Heart left ventricle (tissue), 16 donors: ENCODE measurements at regions not wholly inside any gene's neighbourhood (a gene's known extent, or its start where the extent isn't known, plus 50 kb on each side); places are given as distances from the start of the nearest gene placed in this dataset.

ENCODE experiments used
- ATAC-seq, 4 donors: fragments of 200-7000 bp; cut with Tn5 transposase; one replicate each; pipeline ENCODE4 v1.9.1; 2020 to 2022; ENCODE audit warnings: moderate library complexity in 4 of 4, mild to moderate bottlenecking in 3 of 4, moderate number of reproducible peaks in 1 of 4
- DNase-seq, 5 donors: peaks; one replicate each; pipeline ENCODE4 v3.0.0-alpha.2; 2020
- H3K27ac ChIP-seq, 12 donors: fragments of 200-600 bp; sonication (generic) in 4 of 12; one replicate each; pipeline versions ENCODE4 v1.5.0 to v1.8.0; 2016 to 2022; ENCODE audit warnings: mild to moderate bottlenecking in 2 of 12
- H3K27me3 ChIP-seq, 9 donors: fragments of 200-600 bp; sonication (generic) in 2 of 9; one replicate each; pipeline versions ENCODE4 v1.5.1 to v1.8.0; 2016 to 2022; ENCODE audit warnings: mild to moderate bottlenecking in 3 of 9
- H3K36me3 ChIP-seq, 9 donors: fragments of 200-600 bp; sonication (generic) in 2 of 9; one replicate each; pipeline versions ENCODE4 v1.5.0 to v1.8.0; 2018 to 2022; ENCODE audit warnings: mild to moderate bottlenecking in 2 of 9
- H3K4me1 ChIP-seq, 12 donors: fragments of 200-600 bp; sonication (generic) in 4 of 12; one replicate each; pipeline versions ENCODE4 v1.5.0 to v1.8.0; 2016 to 2022; ENCODE audit warnings: mild to moderate bottlenecking in 3 of 12
- H3K4me3 ChIP-seq, 12 donors: fragments of 200-600 bp; sonication (generic) in 4 of 12; one replicate each; pipeline versions ENCODE4 v1.5.0 to v1.8.0; 2017 to 2022; ENCODE audit warnings: mild to moderate bottlenecking in 9 of 12, moderate library complexity in 4 of 12
- H3K9me3 ChIP-seq, 12 donors: fragments of 200-600 bp; sonication (generic) in 4 of 12; one replicate each; pipeline versions ENCODE4 v1.5.0 to v1.8.0; 2016 to 2022; ENCODE audit warnings: mild to moderate bottlenecking in 1 of 12
- CTCF ChIP-seq, 12 donors: fragments of 200-600 bp; sonication (generic) in 4 of 12; IDR thresholded peaks; one replicate each; pipeline versions ENCODE4 v1.5.0 to v1.8.0; 2018 to 2022; ENCODE audit warnings: antibody characterized with exemption in 12 of 12, mild to moderate bottlenecking in 5 of 12
- POLR2A ChIP-seq, 2 donors: fragments of 450-650 bp; IDR thresholded peaks; one replicate each; pipeline ENCODE4 v1.6.1; 2017; ENCODE audit warnings: antibody characterized with exemption in 2 of 2, mild to moderate bottlenecking in 2 of 2, moderate library complexity in 2 of 2
- WGBS, 4 donors: extraction: QIAGEN DNeasy Blood & Tissue Kit in 2 of 4; methylation state at CpG; one replicate each; pipeline versions ENCODE4 v1.1.5 to v1.1.7; 2013 to 2018; 5-methylcytosine and 5-hydroxymethylcytosine counted together
- intact Hi-C, 10 donors: fragments of 100-400 bp; cut with DNase I; formaldehyde crosslinking; loops; one replicate each; pipeline versions ENCODE4 v1.11.1 to v1.14.2; 2022
- donor health status: ischemic (EF 13 %, LVEDD 7.1; RV severe dilation, severe dysfunction).
- donor health status: healthy with polysubstance abuse.
- donor health status: DM: no; HTN: yes; CAD: no.
- donor health status: DM: no; HTN: no; CAD: no.
- donor health status: ischemic (EF 25% LVEDD 6.9; RV normal size, moderate dysfunction).
- donor health status: ischemic (EF 25% LVEDD 5.7; RV mildly dilated, moderate dysfunction).
- donor health status: healthy.
- donor health status: DM: yes; HTN: yes; CAD: no.
- donor health status: ischemic (EF 35%, LVEDD 5.7; RV mildly dilated, moderate dysfunction).
- donor health status: nonischemic (EF 11% LVEDD 7.7; RV severe dilation, severe dysfunction).
- donor health status: DM: yes; HTN: yes; CAD: no.
- donor health status: PGD.
- donor health status: ischemic (EF 29% LVEDD 5.4; RV normal size, mild dysfunction).
- donor health status: nonischemic (EF 23%, LVEDD 6.1; RV moderate dilation, normal function).

- DNase-seq (no peak), ATAC-seq (no peak)
- 65 to 73% (median 68%) methylated on average over 3 of the region's 3 CpGs for WGBS, 4 donors
- H3K36me3 ChIP-seq = no peaks in the 10 kb centered on the region
- TF ChIP-seq CTCF (IDR thresholded peaks at IDR 0.05) (no peak), POLR2A (IDR thresholded peaks at IDR 0.05) (no peak)
- intact Hi-C loops = no loop called here
- H3K27me3 ChIP-seq = no peaks in the 10 kb centered on the region
- H3K9me3 ChIP-seq = no peaks in the 10 kb centered on the region
- H3K4me3 ChIP-seq = no peak overlapping the region
- H3K27ac ChIP-seq = no peak overlapping the region
- no peaks in the 10 kb centered on the region for H3K4me1 ChIP-seq
Measured at GRCh38 chr7:24137338-24137737, 146.7 kb upstream of the NPY start.

- no peak for DNase-seq
- intact Hi-C loops = no loop called here
- no peak overlapping the region for H3K27ac ChIP-seq
- no peaks in the 10 kb centered on the region for H3K36me3 ChIP-seq
- H3K27me3 ChIP-seq = no peaks in the 10 kb centered on the region
- H3K4me1 ChIP-seq = no peaks in the 10 kb centered on the region
- no peak overlapping the region for H3K4me3 ChIP-seq
- no peak for TF ChIP-seq POLR2A (IDR thresholded peaks at IDR 0.05)
- TF ChIP-seq CTCF (IDR thresholded peaks at IDR 0.05) = no peak
- H3K9me3 ChIP-seq = no peaks in the 10 kb centered on the region
- no peak for ATAC-seq
Measured at GRCh38 chr7:24138343-24138742, 145.6 kb upstream of the NPY start.

- no peak for ATAC-seq
- Histone ChIP-seq H3K36me3 (no peaks in the 10 kb centered on the region), H3K9me3 (no peaks in the 10 kb centered on the region), H3K27ac (no peak overlapping the region), H3K4me3 (no peak overlapping the region), H3K4me1 (no peaks in the 10 kb centered on the region), H3K27me3 (no peaks in the 10 kb centered on the region)
- DNase-seq = no peak
- 59 to 79% (median 78%) methylated on average over 4 of the region's 4 CpGs for WGBS, 4 donors
- intact Hi-C loops = no loop called here
- no peak for TF ChIP-seq POLR2A (IDR thresholded peaks at IDR 0.05)
- no peak for TF ChIP-seq CTCF (IDR thresholded peaks at IDR 0.05)
Measured at GRCh38 chr7:24140001-24140400, 144.0 kb upstream of the NPY start.

- DNase-seq (no peak), ATAC-seq (no peak)
- Histone ChIP-seq H3K27ac (no peak overlapping the region), H3K27me3 (no peaks in the 10 kb centered on the region), H3K36me3 (no peaks in the 10 kb centered on the region), H3K9me3 (no peaks in the 10 kb centered on the region), H3K4me1 (no peaks in the 10 kb centered on the region), H3K4me3 (no peak overlapping the region)
- no peak for TF ChIP-seq CTCF (IDR thresholded peaks at IDR 0.05)
- intact Hi-C loops = no loop called here
- 74 to 82% (median 78%) methylated on average over 10 to 15 of the region's 15 CpGs for WGBS, 4 donors
Measured at GRCh38 chr7:24141874-24142509, 142.0 kb upstream of the NPY start.
